Activated naive CD4-positive, alpha-beta T cell treated with Interleukin-2 at 50 U/mL for 16 hours (primary cell): ENCODE measurements at regions not wholly inside any gene's neighbourhood (a gene's known extent, or its start where the extent isn't known, plus 50 kb on each side); places are given as distances from the start of the nearest gene placed in this dataset.

Experiments
- DNase-seq: peaks from one replicate; pipeline ENCODE4 v3.0.0-alpha.2; 2020

- no peak for DNase-seq
Measured at GRCh38 chr21:34192646-34193285, 119.4 kb downstream of the MRPS6 start.

- DNase-seq = no peak
Measured at GRCh38 chr21:34195335-34195734, 122.0 kb downstream of the MRPS6 start.

GRCh38 chr21:34196996-34197395 lies 123.6 kb downstream of the MRPS6 start:
- no peak for DNase-seq

GRCh38 chr21:34197561-34197960 lies 124.2 kb downstream of the MRPS6 start:
- no peak for DNase-seq

GRCh38 chr21:34198231-34199120 lies 125.1 kb downstream of the MRPS6 start:
- DNase-seq = peak; percentile 13

GRCh38 chr21:34199121-34199910 lies 125.9 kb downstream of the MRPS6 start:
- DNase-seq = no peak

GRCh38 chr21:34200288-34200905 lies 127.0 kb downstream of the MRPS6 start:
- no peak for DNase-seq

- no peak for DNase-seq
Measured at GRCh38 chr21:34201001-34201400, 127.6 kb downstream of the MRPS6 start.

- DNase-seq = no peak
Measured at GRCh38 chr21:34201481-34201858, 128.1 kb downstream of the MRPS6 start.

- DNase-seq = no peak
Measured at GRCh38 chr21:34202553-34203372, 129.4 kb downstream of the MRPS6 start.

- DNase-seq = no peak
Measured at GRCh38 chr21:34203851-34204420, 130.6 kb downstream of the MRPS6 start.

- DNase-seq = no peak
Measured at GRCh38 chr21:34204481-34205439, 131.4 kb downstream of the MRPS6 start.

- no peak for DNase-seq
Measured at GRCh38 chr21:34205811-34206571, 132.6 kb downstream of the MRPS6 start.

- DNase-seq = no peak
Measured at GRCh38 chr21:34213959-34214358, 140.6 kb downstream of the MRPS6 start.

- no peak for DNase-seq
Measured at GRCh38 chr21:34215501-34215900, 142.1 kb downstream of the MRPS6 start.

- no peak for DNase-seq
Measured at GRCh38 chr21:34215911-34216717, 142.7 kb downstream of the MRPS6 start.

- DNase-seq = no peak
Measured at GRCh38 chr21:34216718-34217032, 143.3 kb downstream of the MRPS6 start.

GRCh38 chr21:34217263-34217662 lies 143.9 kb downstream of the MRPS6 start:
- no peak for DNase-seq
